Endothelial cell of umbilical vein (primary cell): ENCODE measurements at regions not wholly inside any gene's neighbourhood (a gene's known extent, or its start where the extent isn't known, plus 50 kb on each side); places are given as distances from the start of the nearest gene placed in this dataset.

Source experiments
- BruUV-seq: library from RNA; stranded (reverse); fragments of 400-500 nt; replicated peaks from 2 replicates; lab custom pipeline; 2021; lab: Mats Ljungman, UMichigan
- CTCF ChIA-PET: fragments of 300-600, 350-600 bp; sonication (Branson Sonifier 250); formaldehyde crosslinking; loops from one replicate; lab custom pipeline; 2021; ENCODE audit warnings: antibody characterized with exemption, inconsistent platforms; lab: Charles Lee
- POLR2A ChIA-PET: fragments of 300-600, 350-600 bp; sonication (Branson Sonifier 250); formaldehyde crosslinking; loops from one replicate; lab custom pipeline; 2021; ENCODE audit warnings: antibody characterized with exemption, inconsistent platforms; lab: Charles Lee
- DNase-seq: peaks from one replicate; pipeline ENCODE4 v3.0.0-alpha.2; 2011; ENCODE audit warnings: low read depth, low spot score
- FAIRE-seq: peaks from 2 replicates; lab custom pipeline; 2011; peaks lifted over from hg19 to GRCh38; lab: Jason Lieb, UNC
- H2AFZ ChIP-seq: 2 replicates; pipeline ENCODE4 v1.6.0; 2012; ENCODE audit warnings: low read depth, low read length, control low read depth, inconsistent platforms
- H3K27ac ChIP-seq: 2 replicates; pipeline ENCODE4 v1.5.1; 2011; ENCODE audit warnings: low read depth, mild to moderate bottlenecking, control low read depth, low read length, moderate library complexity; ENCODE audit not compliant: insufficient read depth
- H3K27me3 ChIP-seq, 2 experiments: 2 replicates each; pipeline versions ENCODE4 v1.6.0 to v1.6.1; 2011; ENCODE audit warnings: low read length in 2 of 2, mixed read lengths in 1 of 2; ENCODE audit not compliant: control insufficient read depth in 2 of 2, insufficient read depth in 2 of 2
- H3K36me3 ChIP-seq, 2 experiments: 2 replicates in 1 of 2; 3 replicates in 1 of 2; pipeline ENCODE4 v1.5.1; 2011; ENCODE audit warnings: low read length in 2 of 2, mild to moderate bottlenecking in 1 of 2, moderate library complexity in 1 of 2; ENCODE audit not compliant: control insufficient read depth in 2 of 2, insufficient read depth in 2 of 2; ENCODE audit errors: extremely low read depth in 1 of 2
- H3K4me1 ChIP-seq: 3 replicates; pipeline ENCODE4 v1.5.1; 2011; ENCODE audit warnings: mild to moderate bottlenecking, low read length; ENCODE audit not compliant: control insufficient read depth, insufficient read depth; ENCODE audit errors: extremely low read depth
- H3K4me2 ChIP-seq: 2 replicates; pipeline ENCODE4 v1.6.1; 2011; ENCODE audit warnings: low read length, control low read depth, mixed read lengths; ENCODE audit not compliant: insufficient read depth
- H3K4me3 ChIP-seq, 3 experiments: fragments of 200-600 bp in 1 of 3; sonication (generic), shearing (Covaris generic) in 1 of 3; replicated peaks in 1 of 3; 2 replicates each; pipeline ENCODE4 v1.5.1; 2011 to 2016; ENCODE audit warnings: control low read depth in 3 of 3, low read length in 3 of 3, mild to moderate bottlenecking in 2 of 3, inconsistent platforms in 1 of 3, low read depth in 1 of 3, moderate library complexity in 1 of 3; ENCODE audit not compliant: insufficient read depth in 1 of 3
- H3K79me2 ChIP-seq: 2 replicates; pipeline ENCODE4 v1.6.0; 2012; ENCODE audit warnings: low read length, inconsistent platforms; ENCODE audit not compliant: control insufficient read depth, insufficient read depth
- H3K9ac ChIP-seq: replicated peaks from 2 replicates; pipeline ENCODE3; 2011; ENCODE audit warnings: low read length, control low read depth; ENCODE audit not compliant: insufficient read depth; ENCODE audit errors: extremely low read depth
- H3K9me1 ChIP-seq: replicated peaks from 3 replicates; pipeline ENCODE4 v1.6.0; 2011; ENCODE audit warnings: mild to moderate bottlenecking, low read length; ENCODE audit not compliant: control insufficient read depth, insufficient read depth; ENCODE audit errors: extremely low read depth
- H3K9me3 ChIP-seq: replicated peaks from 2 replicates; pipeline ENCODE4 v1.5.1; 2012; ENCODE audit warnings: low read length, inconsistent platforms; ENCODE audit not compliant: control insufficient read depth, insufficient read depth
- H4K20me1 ChIP-seq: replicated peaks from 2 replicates; pipeline ENCODE3; 2011; ENCODE audit warnings: mild to moderate bottlenecking, low read length; ENCODE audit not compliant: control insufficient read depth, insufficient read depth; ENCODE audit errors: extremely low read depth
- EZH2 ChIP-seq: IDR thresholded peaks from 2 replicates; pipeline ENCODE4 v1.6.1; 2012; ENCODE audit warnings: borderline replicate concordance, low read depth, mild to moderate bottlenecking, moderate library complexity, low read length, inconsistent platforms; ENCODE audit not compliant: severe bottlenecking
- FOS ChIP-seq: IDR thresholded peaks from 2 replicates; pipeline ENCODE4 v1.6.1; 2011; ENCODE audit warnings: mild to moderate bottlenecking, low read length, moderate library complexity, borderline replicate concordance; ENCODE audit not compliant: insufficient read depth
- GATA2 ChIP-seq: IDR thresholded peaks from 2 replicates; pipeline ENCODE4 v1.7.0; 2011; ENCODE audit warnings: low read depth, mild to moderate bottlenecking, moderate library complexity, mixed read lengths, low read length; ENCODE audit not compliant: insufficient read length, insufficient read depth
- JUN ChIP-seq: IDR thresholded peaks from 2 replicates; pipeline ENCODE4 v1.6.1; 2011; ENCODE audit warnings: borderline replicate concordance, low read depth; ENCODE audit not compliant: insufficient read length, insufficient read depth
- MYC ChIP-seq: IDR thresholded peaks from one replicate; pipeline ENCODE4 v1.6.1; 2011; ENCODE audit warnings: mild to moderate bottlenecking, low read depth, low read length
- POLR2A ChIP-seq: IDR thresholded peaks from 2 replicates; pipeline ENCODE4 v1.6.1; 2012; ENCODE audit warnings: low read depth, mild to moderate bottlenecking, control low read depth, low read length
- POLR2AphosphoS5 ChIP-seq: IDR thresholded peaks from 2 replicates; pipeline ENCODE4 v1.6.1; 2012; ENCODE audit warnings: low read depth, mild to moderate bottlenecking, control low read depth, low read length, moderate library complexity; ENCODE audit not compliant: insufficient read depth
- dilution Hi-C: fragments of 300-500 bp; cut with MboI; formaldehyde crosslinking; loops from one replicate; pipeline ENCODE4 v1.15.0; 2019; ENCODE audit warnings: low sequenced_read_pairs; ENCODE audit not compliant: extremely low pct_ligation_motif_present
- intact Hi-C: fragments of 100-400 bp; cut with micrococcal nuclease; formaldehyde crosslinking; loops from one replicate; pipeline ENCODE4 v1.10.0; 2022
- TF ChIP-seq, protein P1 (sequence below): IDR thresholded peaks from 2 replicates; pipeline ENCODE4 v1.6.1; 2011; ENCODE audit not compliant: insufficient read depth, insufficient read length
- TF ChIP-seq, protein P2 (sequence below), 2 donors: IDR thresholded peaks; 1 replicate in 1 of 2; 2 replicates in 1 of 2; pipeline ENCODE4 v1.5.1; 2011; ENCODE audit warnings: low read length in 2 of 2, mild to moderate bottlenecking in 2 of 2, moderate library complexity in 2 of 2, control low read depth in 1 of 2, inconsistent platforms in 1 of 2, low read depth in 1 of 2; ENCODE audit not compliant: insufficient read depth in 1 of 2; ENCODE audit errors: extremely low read depth in 1 of 2

DNA sequence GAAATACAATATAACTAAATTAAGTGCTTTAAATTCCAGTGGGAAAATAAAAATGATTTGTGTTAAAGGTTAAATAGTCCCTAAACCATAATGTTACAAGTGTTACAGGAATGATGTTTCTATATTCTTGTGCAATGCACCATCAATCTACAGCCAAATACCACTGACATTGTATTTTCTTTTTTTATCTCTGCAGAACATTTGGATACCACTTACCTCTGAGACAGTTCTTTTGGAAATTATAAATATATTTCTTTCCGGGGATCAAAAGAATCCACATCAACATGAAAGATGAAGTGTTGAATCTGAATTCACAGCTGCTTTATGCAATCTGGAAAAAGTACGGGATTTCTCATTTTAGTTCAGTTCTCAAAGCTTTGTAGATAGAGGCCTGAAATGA is 518.3 kb upstream of the AGA start:
- H3K79me2 ChIP-seq: no peaks in the 10 kb centered on the region
- ChIA-PET POLR2A (no interaction called here), CTCF (no interaction called here)
- H3K27ac ChIP-seq: no peak overlapping the region
- no peaks in the 10 kb centered on the region for H4K20me1 ChIP-seq
- no peaks in the 10 kb centered on the region for H3K36me3 ChIP-seq
- TF ChIP-seq, protein P1, sequence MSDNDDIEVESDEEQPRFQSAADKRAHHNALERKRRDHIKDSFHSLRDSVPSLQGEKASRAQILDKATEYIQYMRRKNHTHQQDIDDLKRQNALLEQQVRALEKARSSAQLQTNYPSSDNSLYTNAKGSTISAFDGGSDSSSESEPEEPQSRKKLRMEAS: no peak
- TF ChIP-seq, protein P2, sequence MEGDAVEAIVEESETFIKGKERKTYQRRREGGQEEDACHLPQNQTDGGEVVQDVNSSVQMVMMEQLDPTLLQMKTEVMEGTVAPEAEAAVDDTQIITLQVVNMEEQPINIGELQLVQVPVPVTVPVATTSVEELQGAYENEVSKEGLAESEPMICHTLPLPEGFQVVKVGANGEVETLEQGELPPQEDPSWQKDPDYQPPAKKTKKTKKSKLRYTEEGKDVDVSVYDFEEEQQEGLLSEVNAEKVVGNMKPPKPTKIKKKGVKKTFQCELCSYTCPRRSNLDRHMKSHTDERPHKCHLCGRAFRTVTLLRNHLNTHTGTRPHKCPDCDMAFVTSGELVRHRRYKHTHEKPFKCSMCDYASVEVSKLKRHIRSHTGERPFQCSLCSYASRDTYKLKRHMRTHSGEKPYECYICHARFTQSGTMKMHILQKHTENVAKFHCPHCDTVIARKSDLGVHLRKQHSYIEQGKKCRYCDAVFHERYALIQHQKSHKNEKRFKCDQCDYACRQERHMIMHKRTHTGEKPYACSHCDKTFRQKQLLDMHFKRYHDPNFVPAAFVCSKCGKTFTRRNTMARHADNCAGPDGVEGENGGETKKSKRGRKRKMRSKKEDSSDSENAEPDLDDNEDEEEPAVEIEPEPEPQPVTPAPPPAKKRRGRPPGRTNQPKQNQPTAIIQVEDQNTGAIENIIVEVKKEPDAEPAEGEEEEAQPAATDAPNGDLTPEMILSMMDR (IDR thresholded peaks at IDR 0.05; ENCODE audit: extremely low read depth in 1 of 2, insufficient read depth in 1 of 2, low read depth in 1 of 2, low read length in 2 of 2): no peak
- TF ChIP-seq POLR2AphosphoS5: no peak
- no peak for TF ChIP-seq POLR2A
- no peak for TF ChIP-seq EZH2
- no peak for TF ChIP-seq FOS
- no peak for TF ChIP-seq MYC
- TF ChIP-seq GATA2: no peak
- no peak for TF ChIP-seq JUN
- dilution Hi-C loops (no loop called here), intact Hi-C loops (no loop called here)
- DNase-seq (no peak), FAIRE-seq (no peak)
- H3K9ac ChIP-seq: no peak overlapping the region
- H3K9me1 ChIP-seq: no peaks in the 10 kb centered on the region
- no TSS peak for BruUV-seq
- H3K9me3 ChIP-seq: no peaks in the 10 kb centered on the region
- no peaks in the 10 kb centered on the region for H3K27me3 ChIP-seq
- H3K4me3 ChIP-seq: no peak overlapping the region
- H3K4me2 ChIP-seq: no peak overlapping the region
- no peaks in the 10 kb centered on the region for H3K4me1 ChIP-seq
- no peak overlapping the region for H2AFZ ChIP-seq
